ENCODE measurements at regions not wholly inside any gene's neighbourhood (a gene's known extent, or its start where the extent isn't known, plus 50 kb on each side); places are given as distances from the start of the nearest gene placed in this dataset.

DNA sequence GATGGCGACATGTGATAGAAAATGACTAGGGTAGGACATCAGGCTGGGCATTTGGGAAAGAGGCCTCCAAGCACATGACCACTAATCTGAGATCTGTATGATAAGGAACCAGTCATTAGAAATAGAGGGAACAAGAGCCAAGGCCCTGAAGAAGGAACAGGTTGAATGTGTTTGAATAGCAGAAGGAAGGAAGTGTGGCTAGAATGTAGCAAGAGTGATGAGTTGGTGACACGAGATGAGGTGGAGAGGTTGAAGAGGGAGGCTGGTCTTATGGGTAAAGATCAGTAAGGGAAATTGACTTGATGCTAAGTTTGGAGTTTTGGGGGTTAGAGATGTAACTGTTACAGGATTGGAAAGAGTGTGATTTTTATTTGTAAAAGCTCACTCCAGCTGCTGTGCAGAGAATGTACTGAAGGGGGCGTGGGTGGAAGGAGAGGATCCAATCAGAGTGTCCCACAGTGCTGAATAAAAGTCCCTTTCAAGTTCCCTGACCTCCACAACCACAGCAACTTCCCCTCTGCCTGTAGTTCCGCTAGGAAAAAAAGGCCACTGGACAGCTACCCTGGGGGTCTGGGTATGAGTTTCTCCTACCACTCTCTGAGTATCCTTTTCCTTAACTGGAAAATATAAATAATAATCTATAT is 295.0 kb downstream of the OMA1 start:
- no peak overlapping the region for H2AFZ ChIP-seq (ENCODE audit: control insufficient read depth, low read depth, low read length)
- ChIA-PET SMC1A (ENCODE audit: uncharacterized antibody, unreplicated experiment) (interaction anchor here (1.5 kb wide), 1 partner anchor 402 kb away, joined by 3 read pairs; no protein-coding TSS in a partner anchor), POLR2A (interaction anchor here (0.6 kb wide), 1 partner anchor 275 kb away, joined by 4 read pairs; no protein-coding TSS in a partner anchor), CTCF (interaction anchor here (1.2 to 1.3 kb wide), 2 partner anchors 13 to 16 kb away, joined by 3 read pairs; no protein-coding TSS in a partner anchor), RAD21 (ENCODE audit: unreplicated experiment) (no interaction called here)
- H4K20me1 ChIP-seq (ENCODE audit: control insufficient read depth, insufficient read depth): no peaks in the 10 kb centered on the region
- no TSS peak for BruUV-seq (replicated peaks)
- H3K27ac ChIP-seq (ENCODE audit: control insufficient read depth, insufficient read depth): no peak overlapping the region
- DNase-seq (ENCODE audit: low read depth, low spot score): no peak
- H3K4me2 ChIP-seq (ENCODE audit: control insufficient read depth, insufficient read depth): no peak overlapping the region
- no peak for FAIRE-seq
- WGBS (ENCODE audit: insufficient coverage, insufficient replicate concordance, low lambda C conversion rate, missing lambda C conversion rate): 1% methylated on average over 4 of the region's 4 CpGs
- H3K36me3 ChIP-seq (ENCODE audit: control insufficient read depth in 2 of 2, insufficient read depth in 2 of 2, low read length in 1 of 2): no peaks in the 10 kb centered on the region
- no peaks in the 10 kb centered on the region for H3K4me1 ChIP-seq (ENCODE audit: control insufficient read depth, insufficient read depth, low read length)
- in situ Hi-C loops (cut with MboI): no loop called here
- peak; percentile 54 for ATAC-seq
- no peaks in the 10 kb centered on the region for H3K9me3 ChIP-seq (replicated peaks; ENCODE audit: control insufficient read depth, insufficient read depth, low read length)
- H3K79me2 ChIP-seq (ENCODE audit: control insufficient read depth, insufficient read depth, low read length): no peaks in the 10 kb centered on the region
- peaks cover 5 to 6% of the 10 kb centered on the region in 2 experiments; a peak in 3 of 4 replicates for H3K27me3 ChIP-seq (replicated peaks in 1 of 2; ENCODE audit: control insufficient read depth in 2 of 2, insufficient read depth in 2 of 2, low read length in 1 of 2)
- intact Hi-C loops (cut with micrococcal nuclease; ENCODE audit: unreplicated experiment): no loop called here
- no peak overlapping the region for H3K9ac ChIP-seq (ENCODE audit: control insufficient read depth, insufficient read depth, low read length)
- TF ChIP-seq MEF2B (IDR thresholded peaks at IDR 0.05; ENCODE audit: partially characterized antibody, poor library complexity, severe bottlenecking): no peak
- TF ChIP-seq, protein P1, sequence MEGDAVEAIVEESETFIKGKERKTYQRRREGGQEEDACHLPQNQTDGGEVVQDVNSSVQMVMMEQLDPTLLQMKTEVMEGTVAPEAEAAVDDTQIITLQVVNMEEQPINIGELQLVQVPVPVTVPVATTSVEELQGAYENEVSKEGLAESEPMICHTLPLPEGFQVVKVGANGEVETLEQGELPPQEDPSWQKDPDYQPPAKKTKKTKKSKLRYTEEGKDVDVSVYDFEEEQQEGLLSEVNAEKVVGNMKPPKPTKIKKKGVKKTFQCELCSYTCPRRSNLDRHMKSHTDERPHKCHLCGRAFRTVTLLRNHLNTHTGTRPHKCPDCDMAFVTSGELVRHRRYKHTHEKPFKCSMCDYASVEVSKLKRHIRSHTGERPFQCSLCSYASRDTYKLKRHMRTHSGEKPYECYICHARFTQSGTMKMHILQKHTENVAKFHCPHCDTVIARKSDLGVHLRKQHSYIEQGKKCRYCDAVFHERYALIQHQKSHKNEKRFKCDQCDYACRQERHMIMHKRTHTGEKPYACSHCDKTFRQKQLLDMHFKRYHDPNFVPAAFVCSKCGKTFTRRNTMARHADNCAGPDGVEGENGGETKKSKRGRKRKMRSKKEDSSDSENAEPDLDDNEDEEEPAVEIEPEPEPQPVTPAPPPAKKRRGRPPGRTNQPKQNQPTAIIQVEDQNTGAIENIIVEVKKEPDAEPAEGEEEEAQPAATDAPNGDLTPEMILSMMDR (IDR thresholded peaks at IDR 0.05 in 2 of 3, conservative IDR thresholded peaks at IDR 0.05 in 1 of 3; ENCODE audit: control insufficient read depth in 2 of 3, extremely low read depth in 1 of 3, insufficient read depth in 1 of 3, low read depth in 3 of 3, low read length in 3 of 3): peak in 2 of 3 experiments; percentile 17 to 38; a peak in 2 of 6 replicates
- no peak overlapping the region for H3K4me3 ChIP-seq

DNA sequence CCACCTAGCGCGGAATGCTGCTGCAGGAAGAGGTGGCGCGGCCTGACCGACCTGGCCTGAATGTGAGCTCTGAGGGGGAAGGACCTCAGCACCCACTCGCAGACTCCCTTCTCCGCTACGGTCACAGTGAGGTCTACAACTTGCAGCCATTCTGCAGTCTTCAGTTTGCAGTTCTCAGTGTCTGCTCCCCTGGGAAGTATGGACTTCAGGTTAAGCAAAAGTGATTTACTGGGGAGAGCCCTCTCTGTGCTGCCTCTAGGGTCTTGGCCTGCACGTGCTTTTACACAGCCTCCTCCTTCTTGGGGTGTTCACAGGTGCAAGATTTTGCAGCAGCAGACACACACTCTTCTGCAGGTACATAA is 296.0 kb downstream of the OMA1 start:
- intact Hi-C loops (cut with micrococcal nuclease; ENCODE audit: unreplicated experiment): no loop called here
- no peak for FAIRE-seq
- 13% methylated on average over 9 of the region's 9 CpGs for WGBS (ENCODE audit: insufficient coverage, insufficient replicate concordance, low lambda C conversion rate, missing lambda C conversion rate)
- Histone ChIP-seq H3K9ac (ENCODE audit: control insufficient read depth, insufficient read depth, low read length) (no peak overlapping the region), H2AFZ (ENCODE audit: control insufficient read depth, low read depth, low read length) (no peak overlapping the region), H3K79me2 (ENCODE audit: control insufficient read depth, insufficient read depth, low read length) (no peaks in the 10 kb centered on the region), H3K27me3 (replicated peaks in 1 of 2; ENCODE audit: control insufficient read depth in 2 of 2, insufficient read depth in 2 of 2, low read length in 1 of 2) (peaks cover 5 to 6% of the 10 kb centered on the region in 2 experiments; a peak in 3 of 4 replicates), H3K27ac (ENCODE audit: control insufficient read depth, insufficient read depth) (no peak overlapping the region), H3K4me3 (no peak overlapping the region), H3K36me3 (ENCODE audit: control insufficient read depth in 2 of 2, insufficient read depth in 2 of 2, low read length in 1 of 2) (no peaks in the 10 kb centered on the region), H3K4me1 (ENCODE audit: control insufficient read depth, insufficient read depth, low read length) (no peaks in the 10 kb centered on the region), H4K20me1 (ENCODE audit: control insufficient read depth, insufficient read depth) (no peaks in the 10 kb centered on the region), H3K9me3 (replicated peaks; ENCODE audit: control insufficient read depth, insufficient read depth, low read length) (no peaks in the 10 kb centered on the region), H3K4me2 (ENCODE audit: control insufficient read depth, insufficient read depth) (no peak overlapping the region)
- CTCF ChIA-PET: no interaction called here
- SMC1A ChIA-PET (ENCODE audit: uncharacterized antibody, unreplicated experiment): interaction anchor here (0.6 kb wide), 1 partner anchor 97 kb away, joined by 3 read pairs; no protein-coding TSS in a partner anchor
- in situ Hi-C loops (cut with MboI): no loop called here
- no TSS peak for BruUV-seq (replicated peaks)
- no peak for ATAC-seq
- POLR2A ChIA-PET: no interaction called here
- RAD21 ChIA-PET (ENCODE audit: unreplicated experiment): no interaction called here
- no peak for DNase-seq (ENCODE audit: low read depth, low spot score)
- TF ChIP-seq, protein P2, sequence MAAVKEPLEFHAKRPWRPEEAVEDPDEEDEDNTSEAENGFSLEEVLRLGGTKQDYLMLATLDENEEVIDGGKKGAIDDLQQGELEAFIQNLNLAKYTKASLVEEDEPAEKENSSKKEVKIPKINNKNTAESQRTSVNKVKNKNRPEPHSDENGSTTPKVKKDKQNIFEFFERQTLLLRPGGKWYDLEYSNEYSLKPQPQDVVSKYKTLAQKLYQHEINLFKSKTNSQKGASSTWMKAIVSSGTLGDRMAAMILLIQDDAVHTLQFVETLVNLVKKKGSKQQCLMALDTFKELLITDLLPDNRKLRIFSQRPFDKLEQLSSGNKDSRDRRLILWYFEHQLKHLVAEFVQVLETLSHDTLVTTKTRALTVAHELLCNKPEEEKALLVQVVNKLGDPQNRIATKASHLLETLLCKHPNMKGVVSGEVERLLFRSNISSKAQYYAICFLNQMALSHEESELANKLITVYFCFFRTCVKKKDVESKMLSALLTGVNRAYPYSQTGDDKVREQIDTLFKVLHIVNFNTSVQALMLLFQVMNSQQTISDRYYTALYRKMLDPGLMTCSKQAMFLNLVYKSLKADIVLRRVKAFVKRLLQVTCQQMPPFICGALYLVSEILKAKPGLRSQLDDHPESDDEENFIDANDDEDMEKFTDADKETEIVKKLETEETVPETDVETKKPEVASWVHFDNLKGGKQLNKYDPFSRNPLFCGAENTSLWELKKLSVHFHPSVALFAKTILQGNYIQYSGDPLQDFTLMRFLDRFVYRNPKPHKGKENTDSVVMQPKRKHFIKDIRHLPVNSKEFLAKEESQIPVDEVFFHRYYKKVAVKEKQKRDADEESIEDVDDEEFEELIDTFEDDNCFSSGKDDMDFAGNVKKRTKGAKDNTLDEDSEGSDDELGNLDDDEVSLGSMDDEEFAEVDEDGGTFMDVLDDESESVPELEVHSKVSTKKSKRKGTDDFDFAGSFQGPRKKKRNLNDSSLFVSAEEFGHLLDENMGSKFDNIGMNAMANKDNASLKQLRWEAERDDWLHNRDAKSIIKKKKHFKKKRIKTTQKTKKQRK (IDR thresholded peaks at IDR 0.05; ENCODE audit: low read depth, low read length): no peak
- TF ChIP-seq RAD21 (IDR thresholded peaks at IDR 0.05; ENCODE audit: insufficient read depth, low read depth, low read length): no peak
- no peak for TF ChIP-seq NFIC (IDR thresholded peaks at IDR 0.05; ENCODE audit: low read depth, low read length)
- no peak for TF ChIP-seq CHD2 (IDR thresholded peaks at IDR 0.05; ENCODE audit: borderline replicate concordance, low read depth, low read length)
- TF ChIP-seq, protein P3, sequence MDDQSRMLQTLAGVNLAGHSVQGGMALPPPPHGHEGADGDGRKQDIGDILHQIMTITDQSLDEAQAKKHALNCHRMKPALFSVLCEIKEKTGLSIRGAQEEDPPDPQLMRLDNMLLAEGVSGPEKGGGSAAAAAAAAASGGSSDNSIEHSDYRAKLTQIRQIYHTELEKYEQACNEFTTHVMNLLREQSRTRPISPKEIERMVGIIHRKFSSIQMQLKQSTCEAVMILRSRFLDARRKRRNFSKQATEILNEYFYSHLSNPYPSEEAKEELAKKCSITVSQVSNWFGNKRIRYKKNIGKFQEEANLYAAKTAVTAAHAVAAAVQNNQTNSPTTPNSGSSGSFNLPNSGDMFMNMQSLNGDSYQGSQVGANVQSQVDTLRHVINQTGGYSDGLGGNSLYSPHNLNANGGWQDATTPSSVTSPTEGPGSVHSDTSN (IDR thresholded peaks at IDR 0.05; ENCODE audit: insufficient replicate concordance, low read depth, low read length): no peak
- TF ChIP-seq GATAD2B (conservative IDR thresholded peaks at IDR 0.05; ENCODE audit: low read depth): no peak
- no peak for TF ChIP-seq DPF2 (IDR thresholded peaks at IDR 0.05)
- TF ChIP-seq TCF7 (IDR thresholded peaks at IDR 0.05; ENCODE audit: borderline replicate concordance): no peak

Measured in GM12878 (cell line).